Activated B cell treated with CpG ODN at 0.5 μM for 24 hours (primary cell): ENCODE measurements at regions not wholly inside any gene's neighbourhood (a gene's known extent, or its start where the extent isn't known, plus 50 kb on each side); places are given as distances from the start of the nearest gene placed in this dataset.

Experiments
- ATAC-seq: fragments of 200-7000 bp; cut with Tn5 transposase; one replicate; pipeline ENCODE4 v1.10.0; 2021; ENCODE audit warnings: low read depth, mild to moderate bottlenecking, moderate library complexity
- CTCF ChIA-PET: fragments of 350-600 bp; sonication (Branson Sonifier 250); formaldehyde crosslinking; loops from one replicate; lab custom pipeline; 2021; ENCODE audit warnings: antibody characterized with exemption; lab: Charles Lee
- POLR2A ChIA-PET: fragments of 350-600 bp; sonication (Branson Sonifier 250); formaldehyde crosslinking; loops from one replicate; lab custom pipeline; 2021; ENCODE audit warnings: antibody characterized with exemption; lab: Charles Lee
- DNase-seq: peaks from one replicate; pipeline ENCODE4 v3.0.0; 2022
- H3K27ac Mint-ChIP-seq: one replicate; pipeline ENCODE4 v1.8.0; 2020; ENCODE audit warnings: mixed read lengths
- H3K27me3 Mint-ChIP-seq: one replicate; pipeline ENCODE4 v1.8.0; 2021; ENCODE audit warnings: mixed read lengths
- H3K36me3 Mint-ChIP-seq: one replicate; pipeline ENCODE4 v1.8.0; 2021; ENCODE audit warnings: low read depth, mixed read lengths
- H3K4me1 Mint-ChIP-seq: one replicate; pipeline ENCODE4 v1.8.0; 2021; ENCODE audit warnings: mixed read lengths
- H3K4me3 Mint-ChIP-seq: one replicate; pipeline ENCODE4 v1.8.0; 2020; ENCODE audit warnings: mild to moderate bottlenecking, mixed read lengths
- H3K9me3 Mint-ChIP-seq: one replicate; pipeline ENCODE4 v1.8.0; 2020; ENCODE audit warnings: mixed read lengths
- intact Hi-C: fragments of 100-400 bp; cut with micrococcal nuclease; formaldehyde crosslinking; loops from one replicate; pipeline ENCODE4 v1.15.1; 2024
- TF ChIP-seq, protein P1 (sequence below): fragments of 200-600 bp; IDR thresholded peaks from one replicate; pipeline ENCODE4 v1.8.0; 2022; ENCODE audit warnings: antibody characterized with exemption, mild to moderate bottlenecking

DNA sequence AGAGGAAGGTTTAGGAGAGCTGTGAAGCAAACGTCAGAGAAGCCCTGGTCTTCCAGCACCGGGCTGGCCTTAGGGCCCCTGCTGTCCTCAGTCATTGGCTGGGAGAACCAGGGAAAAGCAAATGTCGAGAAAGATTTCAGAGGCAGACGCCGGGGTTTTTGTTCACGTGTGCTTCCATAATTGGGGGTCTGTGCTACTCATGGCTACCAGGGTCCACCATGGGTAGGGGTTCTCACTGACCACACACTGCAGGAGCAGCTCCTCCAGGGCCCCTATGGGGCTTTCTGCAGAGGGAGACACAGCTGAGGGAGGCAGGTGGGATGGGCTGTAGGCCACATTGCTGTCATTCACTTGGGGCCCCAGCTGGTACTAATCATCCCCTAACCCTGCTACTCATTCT lies 291.8 kb upstream of the FOXQ1 start:
- TF ChIP-seq, protein P1, sequence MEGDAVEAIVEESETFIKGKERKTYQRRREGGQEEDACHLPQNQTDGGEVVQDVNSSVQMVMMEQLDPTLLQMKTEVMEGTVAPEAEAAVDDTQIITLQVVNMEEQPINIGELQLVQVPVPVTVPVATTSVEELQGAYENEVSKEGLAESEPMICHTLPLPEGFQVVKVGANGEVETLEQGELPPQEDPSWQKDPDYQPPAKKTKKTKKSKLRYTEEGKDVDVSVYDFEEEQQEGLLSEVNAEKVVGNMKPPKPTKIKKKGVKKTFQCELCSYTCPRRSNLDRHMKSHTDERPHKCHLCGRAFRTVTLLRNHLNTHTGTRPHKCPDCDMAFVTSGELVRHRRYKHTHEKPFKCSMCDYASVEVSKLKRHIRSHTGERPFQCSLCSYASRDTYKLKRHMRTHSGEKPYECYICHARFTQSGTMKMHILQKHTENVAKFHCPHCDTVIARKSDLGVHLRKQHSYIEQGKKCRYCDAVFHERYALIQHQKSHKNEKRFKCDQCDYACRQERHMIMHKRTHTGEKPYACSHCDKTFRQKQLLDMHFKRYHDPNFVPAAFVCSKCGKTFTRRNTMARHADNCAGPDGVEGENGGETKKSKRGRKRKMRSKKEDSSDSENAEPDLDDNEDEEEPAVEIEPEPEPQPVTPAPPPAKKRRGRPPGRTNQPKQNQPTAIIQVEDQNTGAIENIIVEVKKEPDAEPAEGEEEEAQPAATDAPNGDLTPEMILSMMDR = no peak
- no peak for ATAC-seq
- intact Hi-C loops = no loop called here
- Mint-ChIP-seq H3K27me3 (peaks cover 2% of the 10 kb centered on the region), H3K9me3 (peaks cover 6% of the 10 kb centered on the region), H3K27ac (no peak overlapping the region), H3K4me3 (no peak overlapping the region), H3K4me1 (no peaks in the 10 kb centered on the region), H3K36me3 (no peaks in the 10 kb centered on the region)
- CTCF ChIA-PET = no interaction called here
- POLR2A ChIA-PET = no interaction called here
- DNase-seq = no peak

DNA sequence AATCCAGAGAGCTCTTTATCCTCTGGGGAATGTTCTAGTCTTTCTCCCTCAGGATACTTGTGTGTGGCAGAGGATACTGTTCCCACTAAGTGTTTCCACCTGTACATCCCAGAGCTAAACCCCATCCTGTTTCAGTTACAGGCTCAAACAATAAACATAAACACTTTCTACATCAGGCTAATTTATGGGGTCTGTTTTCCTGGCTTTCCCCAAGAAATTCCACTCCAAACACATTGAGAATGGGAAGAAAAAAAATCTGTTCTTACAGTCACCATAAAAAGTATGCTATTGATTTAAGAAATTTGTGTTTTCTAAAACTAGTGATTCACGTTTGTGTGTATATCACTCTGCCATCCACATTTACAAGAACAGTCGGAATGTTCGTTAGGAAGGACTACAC lies 293.9 kb upstream of the FOXQ1 start:
- DNase-seq = no peak
- no peak for ATAC-seq
- Mint-ChIP-seq H3K4me1 (no peaks in the 10 kb centered on the region), H3K9me3 (peaks cover 6% of the 10 kb centered on the region), H3K36me3 (no peaks in the 10 kb centered on the region), H3K27me3 (peaks cover 5% of the 10 kb centered on the region), H3K4me3 (no peak overlapping the region), H3K27ac (no peak overlapping the region)
- TF ChIP-seq, protein P1 = no peak
- CTCF ChIA-PET = no interaction called here
- POLR2A ChIA-PET = no interaction called here
- intact Hi-C loops = no loop called here

DNA sequence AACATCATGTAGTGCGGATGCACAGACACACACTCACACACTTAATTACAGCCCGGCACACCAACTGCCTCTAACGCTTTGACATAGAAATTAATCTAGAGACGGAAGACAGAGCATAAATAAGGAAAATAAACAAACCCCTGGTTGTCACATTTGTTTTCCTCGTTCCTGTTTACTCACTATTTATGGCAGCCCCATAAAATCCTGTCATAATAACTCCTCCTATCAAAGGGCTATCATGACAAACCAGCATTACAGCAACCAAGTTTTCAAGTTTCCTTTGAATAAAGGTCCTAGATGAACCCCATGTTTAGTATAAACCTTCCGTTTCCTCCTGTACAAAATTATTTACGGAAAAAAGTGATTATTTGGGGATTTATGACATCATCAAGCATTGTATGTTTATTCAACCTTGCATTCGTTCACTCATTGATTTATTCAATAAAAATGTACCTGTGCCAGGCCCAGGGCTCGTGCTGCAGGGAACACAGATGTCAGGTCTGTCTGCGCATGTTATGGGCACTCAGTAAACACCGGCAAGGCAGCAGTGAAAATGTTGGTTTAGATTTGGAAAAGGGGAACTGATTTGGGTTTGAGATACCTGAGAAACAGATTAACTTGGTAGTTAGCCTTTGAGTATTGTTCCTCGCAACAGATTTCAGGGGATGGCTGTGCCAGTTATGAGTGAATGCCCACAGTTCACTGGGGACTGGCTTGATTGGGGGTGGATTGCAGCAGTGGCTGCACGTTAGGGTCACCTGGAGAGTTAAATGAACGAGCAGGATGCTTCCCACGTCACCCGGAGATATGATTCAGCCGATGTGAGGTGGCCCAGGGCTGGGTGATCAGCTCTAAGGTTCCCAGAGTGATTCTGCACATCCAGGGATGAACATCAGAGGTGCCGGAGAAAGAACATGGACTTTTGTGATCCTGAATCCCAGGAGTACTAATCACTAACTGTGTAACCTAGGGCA lies 295.3 kb upstream of the FOXQ1 start:
- intact Hi-C loops = no loop called here
- ATAC-seq = no peak
- Mint-ChIP-seq H3K9me3 (peaks cover 1% of the 10 kb centered on the region), H3K27me3 (peaks cover 7% of the 10 kb centered on the region), H3K4me3 (no peak overlapping the region), H3K36me3 (no peaks in the 10 kb centered on the region), H3K4me1 (no peaks in the 10 kb centered on the region), H3K27ac (no peak overlapping the region)
- TF ChIP-seq, protein P1 = no peak
- POLR2A ChIA-PET = no interaction called here
- DNase-seq = no peak
- CTCF ChIA-PET = no interaction called here

DNA sequence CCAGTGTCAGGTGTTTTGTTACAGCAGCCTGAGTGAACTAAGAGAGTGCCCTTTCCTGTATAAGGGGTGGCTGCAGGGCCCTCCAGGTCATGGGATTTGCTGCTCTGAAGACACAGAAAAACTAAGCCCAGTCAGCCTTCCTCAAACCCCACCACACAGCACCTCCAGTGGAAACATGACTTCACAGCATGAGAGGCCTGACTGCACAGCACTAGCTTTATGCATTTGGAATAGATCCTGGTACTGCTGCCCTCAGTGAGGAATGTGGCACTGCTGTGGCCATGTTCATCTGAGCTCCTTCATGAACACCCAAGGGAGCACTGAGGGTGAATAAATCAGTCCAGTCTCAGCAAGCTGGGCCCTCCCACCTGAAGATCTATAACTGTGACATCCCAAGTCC lies 296.1 kb upstream of the FOXQ1 start:
- Mint-ChIP-seq H3K9me3 (no peaks in the 10 kb centered on the region), H3K36me3 (no peaks in the 10 kb centered on the region), H3K27me3 (peaks cover 7% of the 10 kb centered on the region), H3K4me1 (no peaks in the 10 kb centered on the region), H3K4me3 (no peak overlapping the region), H3K27ac (no peak overlapping the region)
- POLR2A ChIA-PET = no interaction called here
- DNase-seq (no peak), ATAC-seq (no peak)
- intact Hi-C loops = no loop called here
- CTCF ChIA-PET = no interaction called here
- TF ChIP-seq, protein P1 = no peak

DNA sequence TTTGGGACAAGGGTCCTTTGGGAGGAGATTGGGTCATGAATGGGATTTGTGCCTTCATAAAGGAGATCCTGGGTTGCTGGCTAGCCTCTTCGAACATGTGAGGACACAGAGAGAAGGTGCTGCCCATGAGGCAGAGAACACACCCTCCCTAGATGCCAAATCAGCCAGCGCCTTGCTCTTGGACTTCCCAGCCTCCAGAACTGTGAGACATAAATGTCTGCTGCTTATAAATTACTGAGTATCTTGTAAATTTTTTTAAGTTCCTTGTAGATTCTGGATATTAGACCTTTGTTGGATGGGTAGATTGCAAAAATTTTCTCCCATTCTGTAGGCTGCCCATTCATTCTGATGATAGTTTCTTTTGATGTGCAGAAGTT lies 297.5 kb upstream of the FOXQ1 start:
- no peak for ATAC-seq
- Mint-ChIP-seq H3K4me3 (no peak overlapping the region), H3K27me3 (peaks cover 7% of the 10 kb centered on the region), H3K27ac (no peak overlapping the region), H3K4me1 (no peaks in the 10 kb centered on the region), H3K36me3 (no peaks in the 10 kb centered on the region), H3K9me3 (no peaks in the 10 kb centered on the region)
- ChIA-PET CTCF (no interaction called here), POLR2A (no interaction called here)
- DNase-seq = no peak
- intact Hi-C loops = no loop called here
- TF ChIP-seq, protein P1 = no peak
